ENCODE measurements at regions not wholly inside any gene's neighbourhood (a gene's known extent, or its start where the extent isn't known, plus 50 kb on each side); places are given as distances from the start of the nearest gene placed in this dataset.

- Histone ChIP-seq H3K79me2 (ENCODE audit: insufficient read depth, low read length) (no peaks in the 10 kb centered on the region), H3K23me2 (ENCODE audit: insufficient read length, low read depth, low read length, poor library complexity, severe bottlenecking) (no peaks in the 10 kb centered on the region), H3K4me2 (ENCODE audit: insufficient read depth, insufficient read length, low read length) (no peak overlapping the region), H3K14ac (ENCODE audit: insufficient read depth, low read length) (no peak overlapping the region), H3K27ac (ENCODE audit: insufficient read length, low read depth, low read length) (no peak overlapping the region), H4K5ac (ENCODE audit: insufficient read length, low read depth, low read length) (no peak overlapping the region), H3K18ac (ENCODE audit: insufficient read length, low read depth, low read length) (no peak overlapping the region), H3K56ac (ENCODE audit: insufficient read length, low read depth, low read length) (no peak overlapping the region), H3K27me3 (ENCODE audit: insufficient read depth, low read length) (no peaks in the 10 kb centered on the region), H2BK15ac (ENCODE audit: low read depth, low read length) (no peak overlapping the region), H2BK120ac (ENCODE audit: low read depth, low read length, poor library complexity, severe bottlenecking) (no peak overlapping the region), H2AFZ (ENCODE audit: low read length) (no peak overlapping the region), H4K91ac (ENCODE audit: insufficient read length, low read depth, low read length) (no peak overlapping the region), H3K4ac (ENCODE audit: low read depth, low read length) (no peak overlapping the region), H2BK20ac (ENCODE audit: low read depth, low read length, poor library complexity, severe bottlenecking) (no peak overlapping the region), H2BK5ac (ENCODE audit: insufficient read length, low read length) (no peak overlapping the region), H3K9me3 (ENCODE audit: control insufficient read depth, low read depth, low read length) (no peaks in the 10 kb centered on the region), H2BK12ac (ENCODE audit: insufficient read length, low read depth, low read length) (no peak overlapping the region), H3K23ac (ENCODE audit: insufficient read length, low read depth, low read length) (no peak overlapping the region), H3K4me1 (ENCODE audit: insufficient read depth, low read length) (no peaks in the 10 kb centered on the region), H3T11ph (ENCODE audit: low read length) (no peak overlapping the region), H2AK5ac (ENCODE audit: insufficient read length, low read length) (no peak overlapping the region), H3K9ac (ENCODE audit: extremely low read depth, insufficient read length, low read length) (no peak overlapping the region), H4K8ac (replicated peaks; ENCODE audit: insufficient read length, low read depth, low read length) (no peak overlapping the region), H3K79me1 (ENCODE audit: insufficient read depth, low read depth, low read length, poor library complexity, severe bottlenecking) (no peaks in the 10 kb centered on the region), H4K20me1 (ENCODE audit: control insufficient read depth, insufficient read depth, insufficient read length) (no peaks in the 10 kb centered on the region)
- DNase-seq, result no peak
- TF ChIP-seq CTCF (conservative IDR thresholded peaks at IDR 0.05), result no peak
- Mint-ChIP-seq H3K36me3 (ENCODE audit: insufficient read depth in 1 of 3, low read depth in 3 of 3) (no peaks in the 10 kb centered on the region), H3K4me1 (peaks cover 6 to 10% of the 10 kb centered on the region in 2 experiments), H3K27ac (no peak overlapping the region), H3K27me3 (ENCODE audit: low read depth) (no peaks in the 10 kb centered on the region), H3K9me3 (no peaks in the 10 kb centered on the region), H3K4me3 (no peak overlapping the region)
- no CpG with 5 or more reads among the region's 1 CpG for WGBS (ENCODE audit: extremely low coverage, insufficient read length, low lambda C conversion rate)
Observed at GRCh38 chr3:157816896-157817295, 289.3 kb downstream of the SHOX2 start.

All from H9 (cell line).